Naive thymus-derived CD4-positive, alpha-beta T cell (primary cell): ENCODE measurements at regions not wholly inside any gene's neighbourhood (a gene's known extent, or its start where the extent isn't known, plus 50 kb on each side); places are given as distances from the start of the nearest gene placed in this dataset.

Experiments
- ATAC-seq: fragments of 150-1000 bp; cut with Tn5 transposase; 2 replicates; pipeline ENCODE4 v1.10.0; 2021; ENCODE audit warnings: mild to moderate bottlenecking, moderate library complexity
- CTCF ChIA-PET: fragments of 350-600 bp; sonication (Branson Sonifier 250); formaldehyde crosslinking; loops from one replicate; lab custom pipeline; 2021; ENCODE audit warnings: antibody characterized with exemption; lab: Charles Lee
- POLR2A ChIA-PET: fragments of 350-600 bp; sonication (Branson Sonifier 250); formaldehyde crosslinking; loops from one replicate; lab custom pipeline; 2021; ENCODE audit warnings: antibody characterized with exemption, inconsistent platforms; lab: Charles Lee
- DNase-seq, 9 donors: peaks; one replicate each; pipeline versions ENCODE4 v3.0.0 to v3.0.0-alpha.2; 2020 to 2022; ENCODE audit warnings: mixed read lengths in 1 of 9
- H3K27ac ChIP-seq: one replicate; pipeline ENCODE4 v1.7.0; 2013; ENCODE audit warnings: mild to moderate bottlenecking, low read depth, low read length, moderate library complexity
- H3K27me3 ChIP-seq, 2 donors: one replicate each; pipeline ENCODE4 v1.7.0; 2013; ENCODE audit warnings: low read length in 2 of 2, mild to moderate bottlenecking in 2 of 2, moderate library complexity in 2 of 2; ENCODE audit not compliant: control insufficient read depth in 2 of 2, insufficient read depth in 2 of 2
- H3K36me3 ChIP-seq, 3 experiments: 1 replicate in 2 of 3; 2 replicates in 1 of 3; pipeline ENCODE4 v1.7.0; 2013; ENCODE audit warnings: low read length in 3 of 3, mild to moderate bottlenecking in 3 of 3, moderate library complexity in 1 of 3; ENCODE audit not compliant: insufficient read depth in 3 of 3, control insufficient read depth in 2 of 3
- H3K4me1 ChIP-seq, 2 donors: one replicate each; pipeline ENCODE4 v1.7.0; 2013; ENCODE audit warnings: low read length in 2 of 2, mild to moderate bottlenecking in 2 of 2, moderate library complexity in 1 of 2; ENCODE audit not compliant: control insufficient read depth in 2 of 2, insufficient read depth in 2 of 2
- H3K4me3 ChIP-seq: 2 replicates; pipeline ENCODE4 v1.7.0; 2013; ENCODE audit warnings: mild to moderate bottlenecking, low read length
- H3K9me3 ChIP-seq, 3 experiments: 1 replicate in 2 of 3; 2 replicates in 1 of 3; pipeline ENCODE4 v1.7.0; 2013; ENCODE audit warnings: low read length in 3 of 3; ENCODE audit not compliant: control insufficient read depth in 2 of 3
- H3K27ac Mint-ChIP-seq, 9 donors: one replicate each; pipeline ENCODE4 v1.8.0; 2020 to 2022; ENCODE audit warnings: mixed read lengths in 9 of 9, mild to moderate bottlenecking in 8 of 9, moderate library complexity in 5 of 9, inconsistent platforms in 2 of 9
- H3K27me3 Mint-ChIP-seq, 5 donors: one replicate each; pipeline ENCODE4 v1.8.0; 2021 to 2022; ENCODE audit warnings: mixed read lengths in 5 of 5, mild to moderate bottlenecking in 1 of 5
- H3K36me3 Mint-ChIP-seq, 5 donors: one replicate each; pipeline ENCODE4 v1.8.0; 2020 to 2022; ENCODE audit warnings: mixed read lengths in 5 of 5, mild to moderate bottlenecking in 3 of 5, inconsistent platforms in 1 of 5
- H3K4me1 Mint-ChIP-seq, 7 donors: one replicate each; pipeline ENCODE4 v1.8.0; 2020 to 2022; ENCODE audit warnings: mixed read lengths in 7 of 7, mild to moderate bottlenecking in 3 of 7, inconsistent platforms in 1 of 7
- H3K4me3 Mint-ChIP-seq, 10 donors: one replicate each; pipeline ENCODE4 v1.8.0; 2020 to 2022; ENCODE audit warnings: mild to moderate bottlenecking in 10 of 10, mixed read lengths in 10 of 10, moderate library complexity in 6 of 10, inconsistent platforms in 2 of 10
- H3K9me3 Mint-ChIP-seq, 11 donors: one replicate each; pipeline ENCODE4 v1.8.0; 2020 to 2022; ENCODE audit warnings: mixed read lengths in 11 of 11, mild to moderate bottlenecking in 4 of 11, inconsistent platforms in 1 of 11, moderate library complexity in 1 of 11
- intact Hi-C, 2 donors: fragments of 100-400 bp; cut with micrococcal nuclease; formaldehyde crosslinking; loops; one replicate each; pipeline ENCODE4 v1.15.1; 2023

DNA sequence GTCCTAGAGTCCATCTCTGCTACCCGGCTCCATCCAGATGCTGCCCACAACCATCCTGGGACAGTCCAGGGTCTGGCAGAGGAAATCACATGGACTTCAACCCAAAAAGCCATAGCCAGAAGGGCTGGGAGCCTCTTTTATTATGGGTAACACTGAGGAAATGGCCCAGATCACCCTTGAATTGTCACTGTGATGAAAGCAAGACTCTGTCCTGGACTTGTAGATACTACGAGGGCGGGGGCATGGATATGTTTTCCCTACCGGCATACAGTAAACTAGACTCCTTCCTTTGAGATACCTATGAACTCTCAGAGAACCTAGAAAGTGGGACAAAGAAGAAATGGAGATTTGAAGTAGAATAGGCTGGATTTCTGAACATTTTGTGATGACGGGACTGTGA lies 110.3 kb downstream of the LACC1 start:
- Mint-ChIP-seq H3K36me3 (peaks cover 0 to 2% (median 0%) of the 10 kb centered on the region in 5 donors), H3K9me3 (peaks cover 0 to 16% (median 8%) of the 10 kb centered on the region in 11 donors), H3K27ac (no peak overlapping the region), H3K4me1 (no peaks in the 10 kb centered on the region), H3K27me3 (peaks cover 2 to 25% (median 16%) of the 10 kb centered on the region in 5 donors), H3K4me3 (no peak overlapping the region)
- ChIA-PET POLR2A (interaction anchor here (0.6 kb wide), 1 partner anchor 11 kb away, joined by 4 read pairs; no protein-coding TSS in a partner anchor), CTCF (no interaction called here)
- no peak for ATAC-seq
- Histone ChIP-seq H3K27me3 (no peaks in the 10 kb centered on the region), H3K27ac (no peak overlapping the region), H3K9me3 (peaks cover 0 to 6% (median 0%) of the 10 kb centered on the region in 3 experiments), H3K4me1 (no peaks in the 10 kb centered on the region), H3K36me3 (no peaks in the 10 kb centered on the region), H3K4me3 (no peak overlapping the region)
- intact Hi-C loops: no loop called here
- no peak for DNase-seq

GRCh38 chr13:43990829-43991228 lies 111.1 kb downstream of the LACC1 start:
- Histone ChIP-seq H3K27me3 (no peaks in the 10 kb centered on the region), H3K27ac (no peak overlapping the region), H3K36me3 (no peaks in the 10 kb centered on the region), H3K4me3 (no peak overlapping the region), H3K4me1 (no peaks in the 10 kb centered on the region), H3K9me3 (peaks cover 0 to 13% (median 0%) of the 10 kb centered on the region in 3 experiments)
- ATAC-seq (no peak), DNase-seq (no peak)
- Mint-ChIP-seq H3K4me1 (no peaks in the 10 kb centered on the region), H3K9me3 (peaks cover 3 to 24% (median 15%) of the 10 kb centered on the region in 11 donors), H3K4me3 (no peak overlapping the region), H3K36me3 (peaks cover 0 to 9% (median 0%) of the 10 kb centered on the region in 5 donors), H3K27ac (no peak overlapping the region), H3K27me3 (peaks cover 2 to 28% (median 16%) of the 10 kb centered on the region in 5 donors)
- intact Hi-C loops: no loop called here
- ChIA-PET POLR2A (interaction anchor here (0.6 kb wide), 2 partner anchors 10 to 143 kb away, joined by 4 read pairs; no protein-coding TSS in a partner anchor), CTCF (no interaction called here)

DNA sequence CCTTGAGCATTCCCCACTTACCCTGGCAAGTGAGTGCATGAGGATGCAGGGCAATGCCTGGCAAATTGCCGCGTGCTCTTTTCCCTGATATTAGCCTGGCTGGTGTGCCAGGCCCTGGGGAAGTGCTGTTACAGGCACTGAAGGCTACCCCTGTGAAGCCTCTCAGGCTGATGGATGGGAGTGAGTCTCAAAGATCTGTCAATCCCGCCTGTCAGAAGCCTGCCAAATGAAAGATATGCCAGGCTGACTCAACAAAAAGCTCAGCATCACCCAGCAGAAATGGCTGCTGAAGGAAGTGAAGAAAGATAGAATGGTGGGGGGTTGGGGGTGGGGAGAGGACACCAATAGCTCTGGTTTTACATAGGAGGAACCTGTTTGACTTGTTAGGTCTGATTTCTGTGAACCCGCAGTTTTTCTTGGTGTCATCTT lies 112.1 kb downstream of the LACC1 start:
- H3K27ac ChIP-seq: no peak overlapping the region
- no peaks in the 10 kb centered on the region for H3K27me3 ChIP-seq
- Mint-ChIP-seq H3K4me3 (no peak overlapping the region), H3K27ac (no peak overlapping the region), H3K4me1 (no peaks in the 10 kb centered on the region), H3K27me3 (peaks cover 2 to 29% (median 16%) of the 10 kb centered on the region in 5 donors), H3K9me3 (peaks cover 4 to 31% (median 16%) of the 10 kb centered on the region in 11 donors), H3K36me3 (peaks cover 0 to 9% (median 0%) of the 10 kb centered on the region in 5 donors)
- ChIA-PET POLR2A (no interaction called here), CTCF (interaction anchor here (0.6 kb wide), 1 partner anchor 1298 kb away, joined by 3 read pairs; no protein-coding TSS in a partner anchor)
- DNase-seq (no peak), ATAC-seq (no peak)
- H3K4me3 ChIP-seq: no peak overlapping the region
- H3K9me3 ChIP-seq: peaks cover 0 to 13% (median 0%) of the 10 kb centered on the region in 3 experiments
- no peaks in the 10 kb centered on the region for H3K4me1 ChIP-seq
- H3K36me3 ChIP-seq: no peaks in the 10 kb centered on the region
- intact Hi-C loops: no loop called here

GRCh38 chr13:43992211-43992610 lies 112.5 kb downstream of the LACC1 start:
- intact Hi-C loops: no loop called here
- no peaks in the 10 kb centered on the region for H3K4me1 ChIP-seq
- Mint-ChIP-seq H3K4me3 (no peak overlapping the region), H3K36me3 (peaks cover 0 to 9% (median 0%) of the 10 kb centered on the region in 5 donors), H3K27ac (no peak overlapping the region), H3K9me3 (peaks cover 4 to 31% (median 16%) of the 10 kb centered on the region in 11 donors), H3K4me1 (no peaks in the 10 kb centered on the region), H3K27me3 (peaks cover 2 to 29% (median 16%) of the 10 kb centered on the region in 5 donors)
- ChIA-PET CTCF (interaction anchor here (0.6 kb wide), 1 partner anchor 1297 kb away, joined by 3 read pairs; no protein-coding TSS in a partner anchor), POLR2A (no interaction called here)
- H3K36me3 ChIP-seq: no peaks in the 10 kb centered on the region
- peaks cover 0 to 13% (median 0%) of the 10 kb centered on the region in 3 experiments for H3K9me3 ChIP-seq
- no peak overlapping the region for H3K4me3 ChIP-seq
- no peak for DNase-seq
- ATAC-seq: no peak
- no peak overlapping the region for H3K27ac ChIP-seq
- H3K27me3 ChIP-seq: no peaks in the 10 kb centered on the region

- no peaks in the 10 kb centered on the region for H3K36me3 ChIP-seq
- Mint-ChIP-seq H3K36me3 (peaks cover 0 to 9% (median 0%) of the 10 kb centered on the region in 5 donors), H3K27me3 (peaks cover 0 to 25% (median 20%) of the 10 kb centered on the region in 5 donors), H3K4me1 (no peaks in the 10 kb centered on the region), H3K9me3 (peaks cover 4 to 31% (median 16%) of the 10 kb centered on the region in 11 donors), H3K4me3 (no peak overlapping the region), H3K27ac (no peak overlapping the region)
- intact Hi-C loops: no loop called here
- no peak overlapping the region for H3K4me3 ChIP-seq
- no peak for ATAC-seq
- H3K4me1 ChIP-seq: no peaks in the 10 kb centered on the region
- CTCF ChIA-PET: no interaction called here
- no peak overlapping the region for H3K27ac ChIP-seq
- POLR2A ChIA-PET: no interaction called here
- peaks cover 0 to 13% (median 0%) of the 10 kb centered on the region in 3 experiments for H3K9me3 ChIP-seq
- no peaks in the 10 kb centered on the region for H3K27me3 ChIP-seq
- DNase-seq: no peak
Measured at GRCh38 chr13:43994999-43995859, 115.5 kb downstream of the LACC1 start.

GRCh38 chr13:43996221-43996620 lies 116.5 kb downstream of the LACC1 start:
- Histone ChIP-seq H3K27me3 (no peaks in the 10 kb centered on the region), H3K27ac (no peak overlapping the region), H3K4me1 (no peaks in the 10 kb centered on the region), H3K36me3 (no peaks in the 10 kb centered on the region), H3K4me3 (no peak overlapping the region), H3K9me3 (peaks cover 0 to 13% (median 0%) of the 10 kb centered on the region in 3 experiments)
- ChIA-PET CTCF (no interaction called here), POLR2A (no interaction called here)
- no peak overlapping the region for H3K4me3 Mint-ChIP-seq
- intact Hi-C loops: no loop called here
- no peaks in the 10 kb centered on the region for H3K4me1 Mint-ChIP-seq
- H3K27ac Mint-ChIP-seq: no peak overlapping the region
- H3K27me3 Mint-ChIP-seq: peaks cover 0 to 29% (median 24%) of the 10 kb centered on the region in 5 donors
- no peak for ATAC-seq
- H3K9me3 Mint-ChIP-seq: peaks cover 4 to 34% (median 16%) of the 10 kb centered on the region in 11 donors
- peaks cover 0 to 9% (median 3%) of the 10 kb centered on the region in 5 donors for H3K36me3 Mint-ChIP-seq
- no peak for DNase-seq
